LoVo (cell line): ENCODE measurements at regions not wholly inside any gene's neighbourhood (a gene's known extent, or its start where the extent isn't known, plus 50 kb on each side); places are given as distances from the start of the nearest gene placed in this dataset.
"Not testable (repeated sequence)": the region's sequence is repeated elsewhere in the genome, so short reads cannot be mapped to it uniquely, and the experiment has no call there.

Source experiments
- DNase-seq: peaks from one replicate; pipeline ENCODE4 v3.0.0-alpha.2; 2016; ENCODE audit warnings: low spot score

- no peak for DNase-seq
Observed at GRCh38 chr5:174626369-174626920, 97.9 kb upstream of the MSX2 start.

GRCh38 chr5:174636094-174636493 lies 88.3 kb upstream of the MSX2 start:
- no peak for DNase-seq

- DNase-seq: peak; percentile 11
Observed at GRCh38 chr5:174642816-174643405, 81.5 kb upstream of the MSX2 start.

GRCh38 chr5:174644436-174644835 lies 79.9 kb upstream of the MSX2 start:
- no peak for DNase-seq

GRCh38 chr5:174644923-174645322 lies 79.5 kb upstream of the MSX2 start:
- no peak for DNase-seq

GRCh38 chr5:174645677-174646076 lies 78.7 kb upstream of the MSX2 start:
- no peak for DNase-seq

GRCh38 chr5:174648618-174649017 lies 75.8 kb upstream of the MSX2 start:
- not testable (repeated sequence) for DNase-seq

- no peak for DNase-seq
Observed at GRCh38 chr5:174649391-174649790, 75.0 kb upstream of the MSX2 start.

- DNase-seq: no peak
Observed at GRCh38 chr5:174654442-174654841, 69.9 kb upstream of the MSX2 start.

- DNase-seq: no peak
Observed at GRCh38 chr5:174655351-174655750, 69.0 kb upstream of the MSX2 start.

GRCh38 chr5:174664180-174664850 lies 60.1 kb upstream of the MSX2 start:
- DNase-seq: no peak

GRCh38 chr5:174665347-174665746 lies 59.0 kb upstream of the MSX2 start:
- no peak for DNase-seq

- peak; percentile 39 for DNase-seq
Observed at GRCh38 chr5:174667526-174667925, 56.9 kb upstream of the MSX2 start.

- no peak for DNase-seq
Observed at GRCh38 chr5:174668349-174668748, 56.0 kb upstream of the MSX2 start.
